ENCODE measurements at regions not wholly inside any gene's neighbourhood (a gene's known extent, or its start where the extent isn't known, plus 50 kb on each side); places are given as distances from the start of the nearest gene placed in this dataset.

GRCh38 chr20:12925863-12926793, 82.6 kb upstream of the SPTLC3 start:
- H3K36me3 ChIP-seq (ENCODE audit: control insufficient read depth, insufficient read depth, low read length), result no peaks in the 10 kb centered on the region
- H3K27me3 ChIP-seq (replicated peaks; ENCODE audit: control insufficient read depth, insufficient read depth, low read length), result no peaks in the 10 kb centered on the region; the same call in none of the 2 replicates
- DNase-seq (ENCODE audit: extremely low read depth, insufficient read length), result no peak
- no peak overlapping the region for H3K4me3 ChIP-seq (replicated peaks; ENCODE audit: low read depth, low read length)
- no peak for TF ChIP-seq CTCF (IDR thresholded peaks at IDR 0.05; ENCODE audit: insufficient read depth, low read length, poor library complexity, severe bottlenecking)

DNA sequence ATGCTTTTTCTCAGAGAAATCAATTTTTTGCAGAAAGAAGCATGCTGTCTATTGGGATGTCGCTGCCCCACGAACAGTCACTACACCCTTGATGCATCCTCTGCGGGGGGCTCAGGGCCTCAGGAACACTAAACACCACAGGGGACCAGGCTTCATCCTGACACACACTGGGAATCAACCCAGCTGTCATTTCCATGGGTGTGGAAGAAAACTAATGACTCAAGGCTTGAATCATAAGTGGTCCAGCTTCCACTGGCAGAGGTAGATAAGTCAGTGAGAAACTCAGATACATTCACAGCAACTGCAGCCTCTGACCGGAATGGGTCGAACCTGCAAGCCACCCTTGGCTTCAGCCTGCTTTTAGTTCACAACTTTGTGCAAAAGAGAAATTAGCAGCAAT, 81.3 kb upstream of the SPTLC3 start:
- H3K4me3 ChIP-seq (replicated peaks; ENCODE audit: low read depth, low read length), result no peak overlapping the region
- H3K27me3 ChIP-seq (replicated peaks; ENCODE audit: control insufficient read depth, insufficient read depth, low read length), result no peaks in the 10 kb centered on the region; the same call in none of the 2 replicates
- DNase-seq (ENCODE audit: extremely low read depth, insufficient read length), result no peak
- no peaks in the 10 kb centered on the region for H3K36me3 ChIP-seq (ENCODE audit: control insufficient read depth, insufficient read depth, low read length)
- no peak for TF ChIP-seq CTCF (IDR thresholded peaks at IDR 0.05; ENCODE audit: insufficient read depth, low read length, poor library complexity, severe bottlenecking)

DNA sequence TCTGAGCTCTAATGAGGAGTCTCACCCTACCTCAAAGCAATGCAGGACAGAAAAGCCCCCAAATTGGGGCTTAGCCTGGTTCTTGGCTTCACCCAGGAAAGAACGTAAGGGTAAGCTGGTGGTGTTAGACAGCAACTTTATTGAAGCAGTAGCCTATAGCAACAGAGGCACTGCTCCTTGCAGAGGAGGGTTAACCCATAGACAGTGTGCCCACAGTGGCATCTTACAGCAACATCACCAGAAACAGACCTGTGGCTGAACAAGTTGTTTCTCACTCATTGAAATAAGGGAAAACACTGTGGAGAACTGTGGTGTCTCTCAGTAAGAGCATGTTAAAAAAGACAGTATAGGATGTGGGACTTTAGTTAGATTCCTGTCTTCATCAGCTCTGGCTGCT, 80.4 kb upstream of the SPTLC3 start:
- DNase-seq (ENCODE audit: extremely low read depth, insufficient read length), result no peak
- H3K27me3 ChIP-seq (replicated peaks; ENCODE audit: control insufficient read depth, insufficient read depth, low read length), result no peaks in the 10 kb centered on the region; the same call in none of the 2 replicates
- TF ChIP-seq CTCF (IDR thresholded peaks at IDR 0.05; ENCODE audit: insufficient read depth, low read length, poor library complexity, severe bottlenecking), result no peak
- no peaks in the 10 kb centered on the region for H3K36me3 ChIP-seq (ENCODE audit: control insufficient read depth, insufficient read depth, low read length)
- H3K4me3 ChIP-seq (replicated peaks; ENCODE audit: low read depth, low read length), result no peak overlapping the region

- DNase-seq (ENCODE audit: extremely low read depth, insufficient read length), result no peak
- no peak for TF ChIP-seq CTCF (IDR thresholded peaks at IDR 0.05; ENCODE audit: insufficient read depth, low read length, poor library complexity, severe bottlenecking)
- Histone ChIP-seq H3K27me3 (replicated peaks; ENCODE audit: control insufficient read depth, insufficient read depth, low read length) (no peaks in the 10 kb centered on the region; the same call in none of the 2 replicates), H3K4me3 (replicated peaks; ENCODE audit: low read depth, low read length) (no peak overlapping the region), H3K36me3 (ENCODE audit: control insufficient read depth, insufficient read depth, low read length) (no peaks in the 10 kb centered on the region)
Observed at GRCh38 chr20:12928755-12929401, 79.9 kb upstream of the SPTLC3 start.

GRCh38 chr20:12936020-12936419, 72.8 kb upstream of the SPTLC3 start:
- Histone ChIP-seq H3K27me3 (replicated peaks; ENCODE audit: control insufficient read depth, insufficient read depth, low read length) (no peaks in the 10 kb centered on the region; the same call in 1 of the 2 replicates), H3K4me3 (replicated peaks; ENCODE audit: low read depth, low read length) (no peak overlapping the region), H3K36me3 (ENCODE audit: control insufficient read depth, insufficient read depth, low read length) (no peaks in the 10 kb centered on the region)
- no peak for TF ChIP-seq CTCF (IDR thresholded peaks at IDR 0.05; ENCODE audit: insufficient read depth, low read length, poor library complexity, severe bottlenecking)
- no peak for DNase-seq (ENCODE audit: extremely low read depth, insufficient read length)

All from GM06990 (cell line).